Fibroblast of villous mesenchyme (primary cell): ENCODE measurements at regions not wholly inside any gene's neighbourhood (a gene's known extent, or its start where the extent isn't known, plus 50 kb on each side); places are given as distances from the start of the nearest gene placed in this dataset.

Experiments
- DNase-seq: peaks from one replicate; pipeline ENCODE4 v3.0.0-alpha.2; 2010; ENCODE audit warnings: low read depth
- H3K4me3 ChIP-seq: 2 replicates; pipeline ENCODE4 v1.5.1; 2011; ENCODE audit warnings: low read depth, mild to moderate bottlenecking, low read length
- TF ChIP-seq, protein P1 (sequence below): IDR thresholded peaks from 2 replicates; pipeline ENCODE4 v1.5.1; 2012; ENCODE audit warnings: low read depth, mild to moderate bottlenecking, low read length; ENCODE audit not compliant: insufficient read depth

DNA sequence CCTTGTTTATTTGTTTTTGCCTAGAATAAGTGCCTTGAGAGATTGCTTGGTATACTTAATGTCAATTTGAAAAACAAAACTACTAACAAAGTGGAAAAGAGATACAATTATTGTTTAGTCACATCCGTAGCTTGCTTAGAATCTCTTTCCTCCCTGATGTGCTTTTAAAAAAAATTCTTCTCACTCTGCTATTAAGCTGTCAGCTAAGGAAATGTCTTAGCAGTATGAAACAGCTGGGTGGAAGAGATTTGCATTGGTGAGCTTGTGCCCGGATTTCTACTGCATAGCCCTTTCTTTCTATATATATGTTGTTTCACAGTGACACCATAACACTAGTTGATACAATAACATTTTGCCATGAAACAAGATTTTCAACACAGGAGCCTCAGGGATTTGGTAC is 229.4 kb upstream of the RGS6 start:
- TF ChIP-seq, protein P1, sequence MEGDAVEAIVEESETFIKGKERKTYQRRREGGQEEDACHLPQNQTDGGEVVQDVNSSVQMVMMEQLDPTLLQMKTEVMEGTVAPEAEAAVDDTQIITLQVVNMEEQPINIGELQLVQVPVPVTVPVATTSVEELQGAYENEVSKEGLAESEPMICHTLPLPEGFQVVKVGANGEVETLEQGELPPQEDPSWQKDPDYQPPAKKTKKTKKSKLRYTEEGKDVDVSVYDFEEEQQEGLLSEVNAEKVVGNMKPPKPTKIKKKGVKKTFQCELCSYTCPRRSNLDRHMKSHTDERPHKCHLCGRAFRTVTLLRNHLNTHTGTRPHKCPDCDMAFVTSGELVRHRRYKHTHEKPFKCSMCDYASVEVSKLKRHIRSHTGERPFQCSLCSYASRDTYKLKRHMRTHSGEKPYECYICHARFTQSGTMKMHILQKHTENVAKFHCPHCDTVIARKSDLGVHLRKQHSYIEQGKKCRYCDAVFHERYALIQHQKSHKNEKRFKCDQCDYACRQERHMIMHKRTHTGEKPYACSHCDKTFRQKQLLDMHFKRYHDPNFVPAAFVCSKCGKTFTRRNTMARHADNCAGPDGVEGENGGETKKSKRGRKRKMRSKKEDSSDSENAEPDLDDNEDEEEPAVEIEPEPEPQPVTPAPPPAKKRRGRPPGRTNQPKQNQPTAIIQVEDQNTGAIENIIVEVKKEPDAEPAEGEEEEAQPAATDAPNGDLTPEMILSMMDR = no peak
- peak; percentile 50 for DNase-seq
- no peak overlapping the region for H3K4me3 ChIP-seq

DNA sequence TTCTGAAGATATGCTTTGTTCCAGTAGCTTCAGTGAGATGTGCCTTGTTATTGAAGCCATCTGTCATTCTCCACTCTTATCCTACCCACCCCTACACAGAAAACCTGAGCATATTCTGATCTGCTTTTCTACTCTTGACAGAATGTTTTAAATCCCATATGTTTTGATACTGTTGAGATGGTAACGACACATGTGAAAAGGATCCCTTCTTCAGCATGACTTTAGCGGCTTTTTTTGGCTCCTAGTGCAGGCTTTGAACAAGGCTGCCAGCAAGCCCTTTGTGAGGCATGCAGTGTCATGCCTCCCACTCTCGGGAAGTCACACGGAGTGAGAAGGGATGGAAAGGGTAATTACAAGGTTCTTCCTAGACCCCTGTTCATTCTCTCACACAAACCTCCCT is 228.8 kb upstream of the RGS6 start:
- TF ChIP-seq, protein P1 = no peak
- H3K4me3 ChIP-seq = no peak overlapping the region
- DNase-seq = no peak

DNA sequence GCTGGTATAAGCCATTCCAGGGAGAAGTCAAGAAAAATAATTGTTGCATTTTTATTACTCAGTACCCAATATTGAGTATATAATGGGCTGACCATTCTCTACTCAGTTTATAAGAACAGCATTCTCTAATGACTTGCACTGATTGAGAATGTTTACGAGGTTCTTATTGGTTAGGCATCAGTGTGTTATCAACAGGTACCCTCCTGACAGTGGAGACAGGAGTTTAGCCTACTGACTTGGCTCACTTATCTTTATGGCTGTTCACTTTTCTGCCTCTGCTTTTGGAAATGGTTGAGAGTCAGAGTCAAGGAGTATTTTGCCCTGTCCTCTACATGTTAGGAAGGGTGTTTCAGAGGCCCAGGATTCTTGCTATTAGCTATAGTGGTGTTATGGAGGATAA is 228.0 kb upstream of the RGS6 start:
- DNase-seq = no peak
- TF ChIP-seq, protein P1 = no peak
- no peak overlapping the region for H3K4me3 ChIP-seq

DNA sequence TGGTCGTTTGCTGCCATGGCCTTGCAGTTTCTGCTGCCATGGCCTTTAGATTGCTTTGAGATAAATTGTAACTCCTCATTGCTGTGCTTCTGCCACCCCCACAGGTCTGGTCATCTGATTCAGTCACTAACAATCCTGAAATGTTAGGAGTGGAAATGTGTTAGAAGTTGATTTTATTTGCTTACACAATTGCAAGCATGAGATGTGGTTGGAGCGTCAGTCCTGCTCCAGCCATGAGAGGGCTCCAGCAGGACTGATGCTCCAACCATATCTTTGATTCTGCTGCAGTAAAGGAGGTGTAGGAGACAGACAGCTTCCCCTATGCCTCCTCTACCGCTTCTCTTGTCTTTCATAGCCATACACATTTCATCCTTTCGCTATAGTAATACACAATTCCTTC is 226.8 kb upstream of the RGS6 start:
- TF ChIP-seq, protein P1 = no peak
- DNase-seq = no peak

DNA sequence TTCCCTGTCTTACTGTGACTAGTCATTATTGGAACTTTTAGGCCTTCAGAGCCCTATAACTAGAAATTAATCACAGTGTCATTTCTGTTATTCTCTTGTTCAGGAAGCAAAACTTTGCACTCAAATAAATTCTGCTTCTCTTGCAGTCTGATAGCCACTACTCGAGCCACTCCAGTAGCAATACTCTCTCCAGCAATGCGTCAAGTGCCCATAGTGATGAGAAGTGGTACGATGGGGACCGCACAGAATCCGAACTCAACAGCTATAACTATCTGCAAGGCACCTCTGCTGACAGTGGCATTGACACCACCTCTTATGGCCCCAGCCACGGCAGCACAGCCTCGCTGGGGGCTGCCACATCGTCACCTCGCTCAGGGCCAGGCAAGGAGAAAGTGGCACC is 223.2 kb upstream of the RGS6 start:
- DNase-seq = no peak
- TF ChIP-seq, protein P1 = no peak
- no peak overlapping the region for H3K4me3 ChIP-seq

More for the DNA sequence above, 226.8 kb upstream of the RGS6 start:
- no peak overlapping the region for H3K4me3 ChIP-seq

DNA sequence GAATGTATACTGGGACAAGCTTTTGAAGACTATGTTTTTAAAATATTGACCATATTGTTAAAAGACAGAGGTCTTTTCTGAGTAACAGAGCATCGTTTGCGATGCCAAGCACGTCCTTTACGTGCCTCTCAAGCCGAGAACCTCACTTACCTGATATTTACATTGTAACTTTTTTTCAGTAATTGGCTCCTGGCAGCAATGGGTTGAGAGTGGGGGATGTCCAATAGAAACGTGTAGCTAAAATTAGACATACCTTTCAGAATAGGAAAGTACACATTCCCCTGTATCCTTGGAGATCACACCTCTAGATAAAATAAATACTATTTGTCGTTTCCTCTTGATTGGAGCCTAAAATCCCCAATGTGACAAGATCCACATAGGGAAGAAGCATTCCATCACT is 222.2 kb upstream of the RGS6 start:
- DNase-seq = no peak
- TF ChIP-seq, protein P1 = no peak
- no peak overlapping the region for H3K4me3 ChIP-seq

DNA sequence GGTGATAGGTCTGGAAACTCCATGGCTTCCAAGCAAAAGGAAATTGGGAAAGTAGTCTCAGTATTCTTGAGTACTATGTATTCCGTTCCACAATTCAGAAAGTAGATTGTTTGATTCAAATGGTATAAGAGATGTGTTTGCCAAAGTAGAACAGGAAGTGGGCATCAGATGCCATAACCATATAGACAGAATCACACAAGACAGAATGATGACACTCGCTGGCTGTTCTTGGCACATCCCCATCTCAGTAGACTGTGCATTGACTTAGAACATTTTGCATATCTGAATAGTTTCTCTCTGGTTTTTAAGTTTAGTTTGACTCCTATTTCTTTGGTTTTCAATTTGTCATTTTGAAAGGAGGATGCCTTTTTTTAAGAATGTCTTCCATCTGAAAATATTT is 221.1 kb upstream of the RGS6 start:
- DNase-seq = no peak
- TF ChIP-seq, protein P1 = no peak
- no peak overlapping the region for H3K4me3 ChIP-seq
